IMR-90 (cell line): ENCODE measurements at regions not wholly inside any gene's neighbourhood (a gene's known extent, or its start where the extent isn't known, plus 50 kb on each side); places are given as distances from the start of the nearest gene placed in this dataset.
A peak's percentile ranks its signal among the peaks of the same experiment; 100 is the strongest.

Experiments
- ATAC-seq: fragments of 200-7000 bp; cut with Tn5 transposase; 2 replicates; pipeline ENCODE4 v1.9.1; 2020; ENCODE audit warnings: low read depth, mild to moderate bottlenecking, moderate library complexity
- BruUV-seq: library from RNA; stranded (reverse); fragments of 400-500 nt; replicated peaks from 2 replicates; lab custom pipeline; 2021; lab: Mats Ljungman, UMichigan
- CTCF ChIA-PET: fragments of 300-600 bp; formaldehyde crosslinking; extraction: SDS; loops from one replicate; lab custom pipeline; 2021; ENCODE audit warnings: antibody characterized with exemption; lab: Yijun Ruan, JAX
- POLR2A ChIA-PET: fragments of 300-600 bp; sonication (Branson Sonifier 250); formaldehyde crosslinking; loops from one replicate; lab custom pipeline; 2022; ENCODE audit warnings: antibody characterized with exemption; ENCODE audit not compliant: unreplicated experiment; lab: Charles Lee
- DNase-seq: peaks from one replicate; pipeline ENCODE4 v3.0.0; 2013
- H2AFZ ChIP-seq: replicated peaks from 2 replicates; pipeline ENCODE3; 2013; ENCODE audit warnings: low read length, mild to moderate bottlenecking; ENCODE audit not compliant: poor library complexity
- H2AK5ac ChIP-seq: 2 replicates; pipeline ENCODE4 v1.6.1; 2013; ENCODE audit warnings: low read depth, low read length, inconsistent platforms
- H2AK9ac ChIP-seq: replicated peaks from 2 replicates; pipeline ENCODE3; 2013; ENCODE audit warnings: mild to moderate bottlenecking, low read depth, low read length, moderate library complexity; ENCODE audit not compliant: poor library complexity
- H2BK120ac ChIP-seq: 2 replicates; pipeline ENCODE4 v1.6.1; 2013; ENCODE audit warnings: low read depth, low read length, inconsistent platforms
- H2BK15ac ChIP-seq: 3 replicates; pipeline ENCODE4 v1.6.1; 2013; ENCODE audit warnings: low read depth, low read length, inconsistent platforms
- H2BK20ac ChIP-seq: 2 replicates; pipeline ENCODE4 v1.6.1; 2013; ENCODE audit warnings: low read depth, mild to moderate bottlenecking, inconsistent platforms, low read length, moderate library complexity
- H2BK5ac ChIP-seq: 2 replicates; pipeline ENCODE4 v1.6.1; 2013; ENCODE audit warnings: mild to moderate bottlenecking, low read depth, low read length, inconsistent platforms; ENCODE audit not compliant: poor library complexity, severe bottlenecking
- H3K14ac ChIP-seq: replicated peaks from 2 replicates; pipeline ENCODE4 v1.6.1; 2013; ENCODE audit warnings: low read depth, low read length, inconsistent platforms
- H3K18ac ChIP-seq: 2 replicates; pipeline ENCODE4 v1.6.1; 2013; ENCODE audit warnings: low read depth, low read length, control low read depth
- H3K23ac ChIP-seq: 2 replicates; pipeline ENCODE4 v1.6.1; 2013; ENCODE audit warnings: low read depth, low read length, inconsistent platforms
- H3K27ac ChIP-seq: 2 replicates; pipeline ENCODE4 v1.5.1; 2013; ENCODE audit warnings: mild to moderate bottlenecking, control low read depth, low read length; ENCODE audit not compliant: insufficient read depth
- H3K27me3 ChIP-seq: 2 replicates; pipeline ENCODE4 v1.6.1; 2013; ENCODE audit warnings: low read length; ENCODE audit not compliant: control insufficient read depth, insufficient read depth
- H3K36me3 ChIP-seq: 2 replicates; pipeline ENCODE4 v1.6.1; 2013; ENCODE audit warnings: low read length, mixed read lengths; ENCODE audit not compliant: control insufficient read depth, insufficient read depth
- H3K4ac ChIP-seq: 2 replicates; pipeline ENCODE4 v1.6.1; 2013; ENCODE audit warnings: low read depth, low read length, inconsistent platforms
- H3K4me1 ChIP-seq: 2 replicates; pipeline ENCODE4 v1.6.1; 2013; ENCODE audit warnings: low read length, mixed read lengths; ENCODE audit not compliant: control insufficient read depth, insufficient read depth
- H3K4me2 ChIP-seq: 2 replicates; pipeline ENCODE4 v1.6.1; 2013; ENCODE audit warnings: low read depth, mild to moderate bottlenecking, control low read depth, low read length, moderate library complexity
- H3K4me3 ChIP-seq: 2 replicates; pipeline ENCODE4 v1.5.1; 2013; ENCODE audit warnings: low read depth, mild to moderate bottlenecking, control low read depth, low read length, moderate library complexity; ENCODE audit not compliant: insufficient read depth
- H3K56ac ChIP-seq: 2 replicates; pipeline ENCODE4 v1.6.1; 2013; ENCODE audit warnings: low read length, inconsistent platforms; ENCODE audit not compliant: insufficient read depth; ENCODE audit errors: extremely low read depth
- H3K79me1 ChIP-seq, 2 experiments: 2 replicates each; pipeline ENCODE4 v1.6.1; 2013; ENCODE audit warnings: low read length in 2 of 2, inconsistent platforms in 1 of 2, low read depth in 1 of 2
- H3K9ac ChIP-seq: 2 replicates; pipeline ENCODE4 v1.6.1; 2013; ENCODE audit warnings: low read depth, low read length, control low read depth
- H3K9me1 ChIP-seq: 2 replicates; pipeline ENCODE4 v1.6.1; 2013; ENCODE audit warnings: low read length, inconsistent platforms; ENCODE audit not compliant: insufficient read depth
- H3K9me3 ChIP-seq: 2 replicates; pipeline ENCODE4 v1.6.1; 2013; ENCODE audit warnings: low read length; ENCODE audit not compliant: control insufficient read depth, insufficient read depth
- H4K20me1 ChIP-seq: 2 replicates; pipeline ENCODE4 v1.6.1; 2013; ENCODE audit warnings: low read length, inconsistent platforms; ENCODE audit not compliant: insufficient read depth
- H4K5ac ChIP-seq: 2 replicates; pipeline ENCODE4 v1.6.1; 2013; ENCODE audit warnings: mild to moderate bottlenecking, low read depth, low read length, control low read depth
- H4K8ac ChIP-seq, 2 experiments: 2 replicates each; pipeline ENCODE4 v1.6.1; 2013; ENCODE audit warnings: low read depth in 2 of 2, low read length in 2 of 2, control low read depth in 1 of 2, inconsistent platforms in 1 of 2
- H4K91ac ChIP-seq: 2 replicates; pipeline ENCODE4 v1.6.1; 2013; ENCODE audit warnings: low read depth, low read length, inconsistent platforms; ENCODE audit not compliant: insufficient read depth
- BHLHE40 ChIP-seq: fragments of 150-350 bp; IDR thresholded peaks from 2 replicates; pipeline ENCODE4 v1.6.1; 2016; ENCODE audit warnings: mild to moderate bottlenecking, low read depth, low read length
- CHD1 ChIP-seq: IDR thresholded peaks from 2 replicates; pipeline ENCODE4 v1.6.1; 2012; ENCODE audit warnings: low read depth, low read length, improper control_type of control experiment
- ELK1 ChIP-seq: fragments of 150-350 bp; IDR thresholded peaks from 2 replicates; pipeline ENCODE4 v1.6.1; 2016; ENCODE audit warnings: low read depth, mild to moderate bottlenecking, low read length, moderate library complexity, borderline replicate concordance
- FOS ChIP-seq: fragments of 150-350 bp; IDR thresholded peaks from 2 replicates; pipeline ENCODE4 v1.6.1; 2016; ENCODE audit warnings: low read depth, low read length
- MAFK ChIP-seq: IDR thresholded peaks from 2 replicates; pipeline ENCODE4 v1.6.1; 2012; ENCODE audit warnings: low read depth, low read length, improper control_type of control experiment
- MAZ ChIP-seq: IDR thresholded peaks from 2 replicates; pipeline ENCODE4 v1.6.1; 2012; ENCODE audit warnings: low read depth, mild to moderate bottlenecking, low read length, improper control_type of control experiment, moderate library complexity, borderline replicate concordance
- MXI1 ChIP-seq: IDR thresholded peaks from 2 replicates; pipeline ENCODE4 v1.6.1; 2012; ENCODE audit warnings: low read depth, mild to moderate bottlenecking, low read length, moderate library complexity, borderline replicate concordance
- NFE2L2 ChIP-seq: fragments of 150-350 bp; IDR thresholded peaks from 2 replicates; pipeline ENCODE4 v1.6.1; 2016; ENCODE audit warnings: low read depth, mild to moderate bottlenecking, low read length
- POLR2A ChIP-seq: IDR thresholded peaks from 2 replicates; pipeline ENCODE4 v1.6.1; 2012; ENCODE audit warnings: mild to moderate bottlenecking, low read depth, low read length
- RAD21 ChIP-seq: IDR thresholded peaks from 2 replicates; pipeline ENCODE4 v1.6.1; 2012; ENCODE audit warnings: low read length, improper control_type of control experiment
- RCOR1 ChIP-seq: IDR thresholded peaks from 2 replicates; pipeline ENCODE4 v1.6.1; 2012; ENCODE audit warnings: mild to moderate bottlenecking, low read length, improper control_type of control experiment; ENCODE audit not compliant: insufficient replicate concordance
- SMC3 ChIP-seq: fragments of 150-350 bp; IDR thresholded peaks from 2 replicates; pipeline ENCODE4 v1.6.1; 2016; ENCODE audit warnings: low read depth, mild to moderate bottlenecking, antibody characterized with exemption, low read length, moderate library complexity
- dilution Hi-C: fragments of 300-500 bp; cut with HindIII; formaldehyde crosslinking; loops from one replicate; pipeline ENCODE4 v1.14.3; 2018; ENCODE audit warnings: low sequenced_read_pairs; ENCODE audit not compliant: unreplicated experiment
- in situ Hi-C: fragments of 300-500 bp; cut with MboI; formaldehyde crosslinking; loops from 3 replicates; pipeline ENCODE4 v1.14.3; 2019; ENCODE audit warnings: low sequenced_read_pairs, inconsistent platforms, mixed read lengths
- intact Hi-C: fragments of 100-400 bp; cut with micrococcal nuclease; formaldehyde crosslinking; loops from 2 replicates; pipeline ENCODE4 v1.10.0; 2022
- TF ChIP-seq, protein P1 (sequence below): conservative IDR thresholded peaks from 2 replicates; pipeline ENCODE4 v1.5.1; 2012; ENCODE audit warnings: mild to moderate bottlenecking, low read depth, low read length, improper control_type of control experiment

DNA sequence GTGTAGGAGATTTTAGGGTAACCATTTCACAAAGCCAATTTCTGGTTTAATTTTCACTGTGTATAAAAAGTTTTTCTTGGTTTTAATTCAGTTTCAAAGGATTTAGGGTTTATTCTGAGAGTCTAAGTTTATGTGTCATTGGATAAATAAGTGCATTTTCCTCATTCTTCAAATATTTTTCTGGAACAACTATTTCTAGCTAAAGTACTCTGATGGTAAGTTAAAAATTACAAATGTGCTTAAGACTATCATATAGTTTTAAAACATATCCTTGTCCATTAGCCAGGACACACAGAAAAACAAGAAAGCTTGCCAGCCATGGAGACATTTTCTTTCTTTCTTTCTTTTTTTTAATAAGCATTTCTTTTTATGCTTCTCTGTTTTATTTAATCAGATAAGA, 333.0 kb downstream of the RFPL4B start:
- peak overlapping the region; percentile 85; the same call in 1 of the 2 replicates for H3K4ac ChIP-seq
- H3K4me1 ChIP-seq: peaks cover 4% of the 10 kb centered on the region
- no peak overlapping the region for H2AK9ac ChIP-seq
- no peak overlapping the region for H2AK5ac ChIP-seq
- ATAC-seq (peak; percentile 77), DNase-seq (peak; percentile 24)
- POLR2A ChIA-PET: no interaction called here
- H3K9me3 ChIP-seq: no peaks in the 10 kb centered on the region
- H3K9ac ChIP-seq: no peak overlapping the region; the same call in 1 of the 2 replicates
- peak overlapping the region; percentile 91 for H2BK120ac ChIP-seq
- H3K79me1 ChIP-seq: no peaks in the 10 kb centered on the region
- CTCF ChIA-PET: interaction anchor here (0.7 kb wide), 1 partner anchor 16 kb away, joined by 3 read pairs; no protein-coding TSS in a partner anchor
- H3K4me3 ChIP-seq: no peak overlapping the region
- H3K9me1 ChIP-seq: peaks cover 2% of the 10 kb centered on the region
- TF ChIP-seq FOS: no peak
- no peak for TF ChIP-seq MAZ
- TF ChIP-seq CHD1: no peak
- TF ChIP-seq SMC3: no peak
- no peak for TF ChIP-seq POLR2A
- TF ChIP-seq NFE2L2: no peak
- no peak for TF ChIP-seq BHLHE40
- no peak for TF ChIP-seq ELK1
- TF ChIP-seq RAD21: no peak
- TF ChIP-seq, protein P1, sequence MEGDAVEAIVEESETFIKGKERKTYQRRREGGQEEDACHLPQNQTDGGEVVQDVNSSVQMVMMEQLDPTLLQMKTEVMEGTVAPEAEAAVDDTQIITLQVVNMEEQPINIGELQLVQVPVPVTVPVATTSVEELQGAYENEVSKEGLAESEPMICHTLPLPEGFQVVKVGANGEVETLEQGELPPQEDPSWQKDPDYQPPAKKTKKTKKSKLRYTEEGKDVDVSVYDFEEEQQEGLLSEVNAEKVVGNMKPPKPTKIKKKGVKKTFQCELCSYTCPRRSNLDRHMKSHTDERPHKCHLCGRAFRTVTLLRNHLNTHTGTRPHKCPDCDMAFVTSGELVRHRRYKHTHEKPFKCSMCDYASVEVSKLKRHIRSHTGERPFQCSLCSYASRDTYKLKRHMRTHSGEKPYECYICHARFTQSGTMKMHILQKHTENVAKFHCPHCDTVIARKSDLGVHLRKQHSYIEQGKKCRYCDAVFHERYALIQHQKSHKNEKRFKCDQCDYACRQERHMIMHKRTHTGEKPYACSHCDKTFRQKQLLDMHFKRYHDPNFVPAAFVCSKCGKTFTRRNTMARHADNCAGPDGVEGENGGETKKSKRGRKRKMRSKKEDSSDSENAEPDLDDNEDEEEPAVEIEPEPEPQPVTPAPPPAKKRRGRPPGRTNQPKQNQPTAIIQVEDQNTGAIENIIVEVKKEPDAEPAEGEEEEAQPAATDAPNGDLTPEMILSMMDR: no peak
- no peak for TF ChIP-seq MXI1
- no peak for TF ChIP-seq MAFK
- no peak for TF ChIP-seq RCOR1
- no peak overlapping the region for H3K14ac ChIP-seq
- H3K18ac ChIP-seq: peak overlapping the region; percentile 97
- H3K27ac ChIP-seq: no peak overlapping the region
- H4K5ac ChIP-seq: peak overlapping the region; percentile 88; the same call in 1 of the 2 replicates
- no peaks in the 10 kb centered on the region for H4K20me1 ChIP-seq
- H2AFZ ChIP-seq: no peak overlapping the region
- dilution Hi-C loops: no loop called here
- no TSS peak for BruUV-seq
- 0 out of 3 replicates have a peak overlapping the region, but pooled peaks have one; percentile 61 for H2BK15ac ChIP-seq
- H3K56ac ChIP-seq: peak overlapping the region; percentile 80
- intact Hi-C loops: loop anchor here (5.0 kb wide), 1 partner anchor 178 kb away; no protein-coding TSS in a partner anchor
- H3K4me2 ChIP-seq: peak overlapping the region; percentile 44; the same call in 1 of the 2 replicates
- H3K27me3 ChIP-seq: no peaks in the 10 kb centered on the region
- in situ Hi-C loops: no loop called here
- peak overlapping the region; percentile 97 for H2BK5ac ChIP-seq
- no peaks in the 10 kb centered on the region for H3K36me3 ChIP-seq
- peak overlapping the region; percentile 44; the same call in 1 of the 2 replicates for H4K91ac ChIP-seq
- H4K8ac ChIP-seq: peak overlapping the region in 1 of 2 experiments; percentile 90; a peak in 2 of 4 replicates
- peak overlapping the region; percentile 87; the same call in 1 of the 2 replicates for H2BK20ac ChIP-seq
- H3K23ac ChIP-seq: peak overlapping the region; percentile 88; the same call in 1 of the 2 replicates
